ENCODE measurements at regions not wholly inside any gene's neighbourhood (a gene's known extent, or its start where the extent isn't known, plus 50 kb on each side); places are given as distances from the start of the nearest gene placed in this dataset.

DNA sequence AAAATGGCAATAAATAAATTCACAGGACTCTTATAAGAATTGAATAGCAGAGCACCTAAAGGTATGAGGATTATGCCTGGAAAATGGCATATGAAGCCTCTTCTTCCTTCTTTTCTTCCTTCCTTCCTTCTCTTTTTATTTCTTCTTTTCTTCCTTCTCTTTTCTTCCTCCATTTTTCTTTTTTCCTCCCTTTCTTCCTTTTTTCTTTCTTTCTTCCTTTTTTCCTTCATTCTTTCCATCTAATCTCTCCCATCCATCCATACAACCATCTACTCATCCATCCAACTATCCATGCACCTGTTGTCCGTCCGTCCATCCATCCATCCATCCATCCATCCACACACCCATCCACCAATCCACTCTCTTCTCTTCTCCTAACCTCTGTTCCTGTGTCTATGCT is 173.8 kb downstream of the TBX5 start:
- no peak for TF ChIP-seq POLR2A (IDR thresholded peaks at IDR 0.05; ENCODE audit: low read length)
- TF ChIP-seq GATA1 (IDR thresholded peaks at IDR 0.05; ENCODE audit: low read depth, low read length): no peak
